ENCODE measurements at regions not wholly inside any gene's neighbourhood (a gene's known extent, or its start where the extent isn't known, plus 50 kb on each side); places are given as distances from the start of the nearest gene placed in this dataset.

GRCh38 chrY:17050374-17050773 lies 829.6 kb downstream of the CDY2B start:
- Mint-ChIP-seq H3K9me3 (ENCODE audit: unreplicated experiment) (peaks cover under 1% of the 10 kb centered on the region), H3K27ac (ENCODE audit: unreplicated experiment) (no peak overlapping the region), H3K36me3 (ENCODE audit: unreplicated experiment) (no peaks in the 10 kb centered on the region), H3K27me3 (ENCODE audit: unreplicated experiment) (no peaks in the 10 kb centered on the region), H3K4me3 (ENCODE audit: unreplicated experiment) (no peak overlapping the region), H3K4me1 (ENCODE audit: low read depth, unreplicated experiment) (no peaks in the 10 kb centered on the region)
- no peak for DNase-seq
- TF ChIP-seq CTCF (IDR thresholded peaks at IDR 0.05; ENCODE audit: partially characterized antibody, unreplicated experiment) = no peak

GRCh38 chrY:17045124-17045523 lies 834.9 kb downstream of the CDY2B start:
- peaks cover 3% of the 10 kb centered on the region for H3K9me3 Mint-ChIP-seq (ENCODE audit: unreplicated experiment)
- DNase-seq = no peak
- no peak for TF ChIP-seq CTCF (IDR thresholded peaks at IDR 0.05; ENCODE audit: partially characterized antibody, unreplicated experiment)
- H3K27me3 Mint-ChIP-seq (ENCODE audit: unreplicated experiment) = no peaks in the 10 kb centered on the region
- H3K4me3 Mint-ChIP-seq (ENCODE audit: unreplicated experiment) = no peak overlapping the region
- H3K27ac Mint-ChIP-seq (ENCODE audit: unreplicated experiment) = no peak overlapping the region
- H3K36me3 Mint-ChIP-seq (ENCODE audit: unreplicated experiment) = no peaks in the 10 kb centered on the region
- H3K4me1 Mint-ChIP-seq (ENCODE audit: low read depth, unreplicated experiment) = no peaks in the 10 kb centered on the region

GRCh38 chrY:17044723-17045122 lies 835.3 kb downstream of the CDY2B start:
- Mint-ChIP-seq H3K9me3 (ENCODE audit: unreplicated experiment) (peaks cover 3% of the 10 kb centered on the region), H3K36me3 (ENCODE audit: unreplicated experiment) (no peaks in the 10 kb centered on the region), H3K4me3 (ENCODE audit: unreplicated experiment) (no peak overlapping the region)

GRCh38 chrY:17044272-17044671 lies 835.7 kb downstream of the CDY2B start:
- no peak overlapping the region for H3K4me3 Mint-ChIP-seq (ENCODE audit: unreplicated experiment)
- H3K9me3 Mint-ChIP-seq (ENCODE audit: unreplicated experiment) = peaks cover 3% of the 10 kb centered on the region
- no peaks in the 10 kb centered on the region for H3K36me3 Mint-ChIP-seq (ENCODE audit: unreplicated experiment)
- no peak overlapping the region for H3K27ac Mint-ChIP-seq (ENCODE audit: unreplicated experiment)
- H3K27me3 Mint-ChIP-seq (ENCODE audit: unreplicated experiment) = no peaks in the 10 kb centered on the region
- no peak for DNase-seq
- no peaks in the 10 kb centered on the region for H3K4me1 Mint-ChIP-seq (ENCODE audit: low read depth, unreplicated experiment)
- TF ChIP-seq CTCF (IDR thresholded peaks at IDR 0.05; ENCODE audit: partially characterized antibody, unreplicated experiment) = no peak

More at GRCh38 chrY:17044723-17045122, 835.3 kb downstream of the CDY2B start:
- Mint-ChIP-seq H3K27me3 (ENCODE audit: unreplicated experiment) (no peaks in the 10 kb centered on the region), H3K4me1 (ENCODE audit: low read depth, unreplicated experiment) (no peaks in the 10 kb centered on the region), H3K27ac (ENCODE audit: unreplicated experiment) (no peak overlapping the region)
- TF ChIP-seq CTCF (IDR thresholded peaks at IDR 0.05; ENCODE audit: partially characterized antibody, unreplicated experiment) = no peak
- DNase-seq = no peak

GRCh38 chrY:17038439-17038838 lies 841.6 kb downstream of the CDY2B start:
- no peaks in the 10 kb centered on the region for H3K36me3 Mint-ChIP-seq (ENCODE audit: unreplicated experiment)
- TF ChIP-seq CTCF (IDR thresholded peaks at IDR 0.05; ENCODE audit: partially characterized antibody, unreplicated experiment) = no peak
- no peaks in the 10 kb centered on the region for H3K4me1 Mint-ChIP-seq (ENCODE audit: low read depth, unreplicated experiment)
- no peak overlapping the region for H3K27ac Mint-ChIP-seq (ENCODE audit: unreplicated experiment)
- no peak for DNase-seq
- no peak overlapping the region for H3K4me3 Mint-ChIP-seq (ENCODE audit: unreplicated experiment)
- no peaks in the 10 kb centered on the region for H3K27me3 Mint-ChIP-seq (ENCODE audit: unreplicated experiment)
- H3K9me3 Mint-ChIP-seq (ENCODE audit: unreplicated experiment) = peaks cover 3% of the 10 kb centered on the region

Data from glutamatergic neuron (in vitro differentiated cells).